HG02938 (cell line): ENCODE measurements at regions not wholly inside any gene's neighbourhood (a gene's known extent, or its start where the extent isn't known, plus 50 kb on each side); places are given as distances from the start of the nearest gene placed in this dataset.

Experiments used
- ATAC-seq: cut with Tn5 transposase; IDR thresholded peaks from one replicate; pipeline ENCODE4 v1.9.1; 2021; ENCODE audit warnings: mild to moderate bottlenecking, moderate library complexity; ENCODE audit not compliant: unreplicated experiment

DNA sequence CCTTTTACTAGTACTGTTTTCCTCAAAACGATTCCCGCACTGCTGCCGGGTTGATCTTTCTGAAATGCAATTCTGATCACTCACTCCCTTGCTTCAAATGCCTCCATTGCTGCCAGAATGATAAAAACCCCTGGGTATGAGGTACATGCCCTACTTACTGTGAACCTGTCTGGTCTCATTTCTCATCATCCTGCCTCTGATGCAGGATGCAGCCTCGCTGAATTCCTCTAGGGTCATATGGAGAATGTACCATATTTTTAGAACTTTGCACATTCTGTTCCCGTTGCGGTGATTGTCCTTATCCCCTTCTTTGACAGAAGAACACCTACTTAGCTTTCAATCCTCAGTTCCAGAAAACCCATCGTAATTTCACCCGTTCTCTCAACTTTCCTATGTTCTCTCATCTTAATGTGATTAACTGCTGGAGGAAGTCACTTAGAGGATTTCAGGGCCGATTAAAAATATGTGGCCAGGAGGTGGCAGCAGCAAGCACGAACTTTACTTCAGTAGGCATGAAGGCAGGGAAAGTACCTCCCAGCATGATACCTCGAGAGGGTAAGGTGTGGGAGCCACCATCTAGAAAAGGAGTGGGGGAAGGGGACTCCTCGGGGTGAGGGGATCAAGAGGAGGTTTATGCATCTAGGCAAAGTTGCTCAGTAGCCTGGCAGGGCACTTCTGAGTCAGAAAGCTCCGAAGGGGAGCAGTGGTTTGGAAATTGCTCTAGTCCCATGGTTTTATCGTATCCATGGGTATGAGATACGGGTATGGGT, 361.5 kb upstream of the ZP4 start:
- no peak for ATAC-seq

- no peak for ATAC-seq
These were observed 357.6 kb upstream of the ZP4 start for GRCh38 chr1:238248356-238248755.

- ATAC-seq, result no peak
These were observed 351.5 kb upstream of the ZP4 start for GRCh38 chr1:238242181-238242580.

DNA sequence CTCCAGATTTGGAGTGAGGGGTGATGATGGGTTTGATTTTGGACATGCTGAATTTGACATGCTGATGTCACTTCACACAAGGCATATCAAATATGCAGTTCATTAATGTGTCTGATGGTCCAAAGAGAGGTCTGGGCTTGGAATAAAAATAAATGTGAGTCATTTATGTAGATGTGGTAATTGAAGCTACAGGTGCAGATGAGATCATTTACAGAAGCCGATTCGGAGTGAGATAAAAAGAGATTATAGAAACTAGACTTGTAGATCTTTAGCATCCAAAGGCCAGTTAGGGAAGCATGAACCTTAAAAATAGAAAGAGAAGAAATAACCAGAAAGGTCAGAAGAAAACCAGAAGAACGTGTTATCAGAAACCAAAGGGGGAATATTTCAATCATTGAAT, 350.9 kb upstream of the ZP4 start:
- no peak for ATAC-seq

- no peak for ATAC-seq
These were observed 348.6 kb upstream of the ZP4 start for GRCh38 chr1:238239343-238239742.

GRCh38 chr1:238233966-238234365, 343.2 kb upstream of the ZP4 start:
- ATAC-seq, result no peak

DNA sequence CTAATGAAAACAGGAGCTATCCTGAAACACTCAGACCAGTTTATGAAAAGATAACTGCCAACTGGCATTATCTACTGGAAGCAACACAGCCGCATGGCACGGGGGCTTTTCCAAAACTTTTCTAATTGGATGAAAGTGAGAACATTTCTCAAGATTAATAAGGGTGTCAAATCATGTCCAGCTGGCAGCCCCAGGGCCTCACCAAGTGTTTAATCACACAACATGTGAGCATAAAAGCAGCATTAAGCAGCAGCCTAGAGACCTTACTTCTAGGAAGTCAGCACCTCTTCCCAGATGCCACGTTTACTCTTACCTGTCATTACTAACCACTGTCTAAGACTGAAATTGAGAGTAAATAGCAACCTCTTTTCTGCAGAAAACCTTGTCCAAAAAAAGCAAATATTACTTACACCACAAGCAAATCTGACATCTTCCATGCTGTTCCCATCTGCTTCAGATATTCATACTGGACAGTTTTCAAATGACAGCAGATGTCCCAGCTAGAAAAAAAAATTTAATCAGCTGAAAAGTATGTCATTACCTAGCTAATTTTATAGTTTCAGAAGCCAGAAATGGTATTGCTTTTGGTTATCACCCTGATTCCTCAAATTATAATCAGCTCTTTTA, 341.5 kb upstream of the ZP4 start:
- ATAC-seq, result no peak

- ATAC-seq, result no peak
These were observed 336.1 kb upstream of the ZP4 start for GRCh38 chr1:238226810-238227209.

GRCh38 chr1:238223076-238223640, 332.4 kb upstream of the ZP4 start:
- ATAC-seq, result no peak

GRCh38 chr1:238221738-238222137, 331.0 kb upstream of the ZP4 start:
- ATAC-seq, result no peak

- ATAC-seq, result no peak
These were observed 323.7 kb upstream of the ZP4 start for GRCh38 chr1:238214449-238214848.

GRCh38 chr1:238205045-238205662, 314.4 kb upstream of the ZP4 start:
- ATAC-seq, result no peak

DNA sequence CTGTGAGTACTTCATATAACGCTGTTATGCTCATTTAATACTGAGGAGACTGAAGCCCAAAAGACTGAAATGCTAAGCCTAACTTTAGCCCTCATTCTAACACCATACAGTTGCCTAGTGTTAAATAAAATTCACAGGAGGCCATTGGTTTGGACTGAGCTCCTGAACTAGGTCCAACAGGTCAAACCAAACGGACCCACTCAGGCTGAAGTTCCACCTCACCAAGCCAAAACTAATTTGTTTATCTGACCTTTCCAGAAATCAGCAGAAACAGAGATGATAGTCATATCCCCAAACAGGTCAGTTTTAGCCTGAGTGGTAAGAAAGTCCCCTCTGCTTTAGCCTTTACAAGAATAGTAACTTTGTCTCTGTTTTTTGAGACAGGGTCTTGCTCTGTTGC, 311.3 kb upstream of the ZP4 start:
- no peak for ATAC-seq

DNA sequence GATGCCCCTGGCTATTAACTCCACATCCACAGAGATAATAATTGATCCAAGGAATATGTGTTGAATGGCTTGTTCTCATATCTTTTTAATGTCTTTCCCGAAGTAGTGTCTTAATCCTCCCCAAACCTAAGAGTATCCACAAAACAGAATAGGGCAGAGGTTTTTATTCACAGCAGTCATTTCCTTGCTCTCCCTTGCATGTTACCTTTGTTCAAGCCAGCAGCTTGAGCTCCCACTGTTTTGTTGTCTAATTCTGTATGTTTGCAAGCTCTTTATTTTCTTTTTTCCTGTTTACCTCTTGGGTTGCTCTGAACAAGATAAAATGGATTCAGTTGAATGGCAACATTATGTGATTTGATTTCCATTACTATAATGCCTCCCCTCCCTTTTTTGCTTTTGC, 308.6 kb upstream of the ZP4 start:
- no peak for ATAC-seq

DNA sequence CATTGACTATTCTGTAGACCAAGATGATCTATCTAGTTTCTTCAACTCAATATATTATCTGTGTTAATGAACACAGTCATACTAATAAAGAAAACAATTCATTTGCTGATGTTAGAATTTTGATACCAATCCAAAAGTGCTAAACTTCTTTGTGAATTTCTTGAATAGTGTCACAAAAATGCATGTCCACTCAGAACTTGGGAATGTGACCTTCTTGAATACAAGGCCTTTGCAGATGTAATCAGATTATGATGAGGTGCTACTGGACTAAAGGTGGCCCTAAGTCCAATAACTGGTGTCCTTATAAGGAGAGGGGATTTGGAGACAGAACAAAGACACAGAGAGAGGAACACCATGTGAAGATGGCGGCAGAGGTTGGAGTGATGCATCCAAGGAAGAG, 305.8 kb upstream of the ZP4 start:
- no peak for ATAC-seq

GRCh38 chr1:238191170-238191569, 300.4 kb upstream of the ZP4 start:
- ATAC-seq, result no peak

- no peak for ATAC-seq
These were observed 296.8 kb upstream of the ZP4 start for GRCh38 chr1:238187575-238187949.

GRCh38 chr1:238186887-238187574, 296.3 kb upstream of the ZP4 start:
- ATAC-seq, result no peak

DNA sequence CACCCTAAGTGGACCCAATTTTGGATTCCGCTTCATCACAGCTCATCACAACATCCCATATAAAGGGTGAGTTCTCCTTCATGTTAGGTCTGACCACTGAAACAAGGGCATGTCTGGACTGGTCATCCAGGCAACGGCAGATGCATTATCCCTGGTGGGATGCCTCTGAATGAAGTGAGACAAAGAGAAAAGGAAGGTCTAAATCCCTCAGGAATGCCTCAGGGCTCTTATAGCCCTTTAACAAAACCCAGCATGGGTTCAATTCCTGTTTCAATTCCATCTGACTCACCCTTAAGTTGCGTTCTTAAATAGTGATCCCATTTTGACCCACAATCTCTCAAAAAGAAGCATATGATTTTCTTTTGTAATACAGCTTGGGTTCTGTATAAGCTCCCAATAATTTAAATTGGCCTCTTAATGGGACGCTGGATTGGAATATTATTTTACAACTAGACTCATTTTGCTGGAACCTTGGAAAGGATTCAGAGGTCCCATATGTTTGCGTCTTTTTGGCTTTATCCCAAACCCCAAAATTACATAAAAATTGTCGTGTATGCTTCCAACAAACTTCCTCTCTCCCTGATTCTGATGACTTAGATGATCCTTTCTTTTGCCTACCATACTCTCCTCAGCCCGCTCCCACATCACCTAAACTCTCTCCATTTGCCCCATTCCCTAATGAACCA, 287.4 kb upstream of the ZP4 start:
- ATAC-seq, result no peak

DNA sequence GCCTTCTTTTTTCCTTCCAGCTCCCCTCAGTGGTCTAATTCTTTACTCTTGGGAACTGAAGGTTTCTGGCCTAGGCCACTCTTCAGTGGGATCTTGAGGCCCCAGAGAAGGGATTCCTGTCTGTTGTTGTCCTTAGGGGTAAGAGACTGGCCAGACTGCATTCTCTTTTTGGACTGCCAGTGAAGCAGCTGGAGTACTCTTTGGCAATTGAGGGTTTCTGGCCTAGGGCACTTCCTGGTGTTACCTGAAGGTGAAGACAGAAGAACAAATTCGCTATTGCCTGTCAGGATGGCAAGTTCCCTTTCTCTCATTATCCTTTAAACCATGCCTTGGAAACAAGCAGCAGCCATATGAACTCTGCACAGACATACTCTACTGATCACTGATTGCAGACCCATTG, 286.6 kb upstream of the ZP4 start:
- ATAC-seq, result no peak

DNA sequence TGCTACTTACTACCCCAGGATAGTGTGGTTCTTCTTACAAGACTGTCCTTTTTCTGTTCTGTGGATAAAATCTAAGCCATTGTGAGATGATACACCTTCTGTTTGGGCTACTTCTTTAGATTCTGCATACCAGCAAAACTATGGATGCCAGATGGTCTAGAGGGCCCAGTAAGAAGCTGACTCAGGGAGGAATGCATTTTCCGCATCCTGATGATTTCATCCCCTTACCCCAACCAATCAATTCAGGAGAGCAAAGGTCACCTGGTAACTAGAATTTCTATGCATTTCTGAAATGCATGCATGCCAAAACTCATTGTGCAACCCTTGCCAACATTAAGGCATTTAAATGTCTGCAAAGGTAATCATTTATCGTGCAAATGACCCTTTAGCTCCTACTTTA, 285.7 kb upstream of the ZP4 start:
- no peak for ATAC-seq
